GM18502 (cell line): ENCODE measurements at regions not wholly inside any gene's neighbourhood (a gene's known extent, or its start where the extent isn't known, plus 50 kb on each side); places are given as distances from the start of the nearest gene placed in this dataset.

Source experiments
- ATAC-seq: cut with Tn5 transposase; IDR thresholded peaks from one replicate; pipeline ENCODE4 v1.9.1; 2021; ENCODE audit warnings: mild to moderate bottlenecking; ENCODE audit not compliant: unreplicated experiment, poor library complexity

GRCh38 chr10:130899856-130900255 lies 411.7 kb downstream of the TCERG1L start:
- no peak for ATAC-seq

- ATAC-seq = no peak
Observed at GRCh38 chr10:130900441-130901160, 410.9 kb downstream of the TCERG1L start.

- no peak for ATAC-seq
Observed at GRCh38 chr10:130901311-130902165, 410.0 kb downstream of the TCERG1L start.

GRCh38 chr10:130902471-130902870 lies 409.1 kb downstream of the TCERG1L start:
- no peak for ATAC-seq

GRCh38 chr10:130902929-130903328 lies 408.6 kb downstream of the TCERG1L start:
- ATAC-seq = no peak

- ATAC-seq = no peak
Observed at GRCh38 chr10:130904676-130905075, 406.8 kb downstream of the TCERG1L start.

GRCh38 chr10:130905386-130905785 lies 406.1 kb downstream of the TCERG1L start:
- ATAC-seq = no peak

- no peak for ATAC-seq
Observed at GRCh38 chr10:130905921-130906320, 405.6 kb downstream of the TCERG1L start.

- no peak for ATAC-seq
Observed at GRCh38 chr10:130910848-130911247, 400.7 kb downstream of the TCERG1L start.

GRCh38 chr10:130913844-130914243 lies 397.7 kb downstream of the TCERG1L start:
- no peak for ATAC-seq

- no peak for ATAC-seq
Observed at GRCh38 chr10:130914367-130914766, 397.2 kb downstream of the TCERG1L start.

GRCh38 chr10:130915065-130915464 lies 396.5 kb downstream of the TCERG1L start:
- ATAC-seq = no peak

GRCh38 chr10:130921461-130921860 lies 390.1 kb downstream of the TCERG1L start:
- no peak for ATAC-seq

GRCh38 chr10:130921911-130922440 lies 389.5 kb downstream of the TCERG1L start:
- no peak for ATAC-seq

- no peak for ATAC-seq
Observed at GRCh38 chr10:130923596-130923995, 387.9 kb downstream of the TCERG1L start.

GRCh38 chr10:130924138-130924819 lies 387.2 kb downstream of the TCERG1L start:
- ATAC-seq = no peak

GRCh38 chr10:130926442-130926841 lies 385.1 kb downstream of the TCERG1L start:
- ATAC-seq = no peak

GRCh38 chr10:130927157-130927556 lies 384.4 kb downstream of the TCERG1L start:
- peak; percentile 75 for ATAC-seq

- ATAC-seq = no peak
Observed at GRCh38 chr10:130928306-130928705, 383.2 kb downstream of the TCERG1L start.

- ATAC-seq = no peak
Observed at GRCh38 chr10:130929422-130930325, 381.8 kb downstream of the TCERG1L start.
